Epidermal melanocyte (primary cell): ENCODE measurements at regions not wholly inside any gene's neighbourhood (a gene's known extent, or its start where the extent isn't known, plus 50 kb on each side); places are given as distances from the start of the nearest gene placed in this dataset.

Experiments used
- DNase-seq: peaks from one replicate; pipeline ENCODE4 v3.0.0; 2011; ENCODE audit warnings: low spot score; ENCODE audit not compliant: insufficient read length

DNA sequence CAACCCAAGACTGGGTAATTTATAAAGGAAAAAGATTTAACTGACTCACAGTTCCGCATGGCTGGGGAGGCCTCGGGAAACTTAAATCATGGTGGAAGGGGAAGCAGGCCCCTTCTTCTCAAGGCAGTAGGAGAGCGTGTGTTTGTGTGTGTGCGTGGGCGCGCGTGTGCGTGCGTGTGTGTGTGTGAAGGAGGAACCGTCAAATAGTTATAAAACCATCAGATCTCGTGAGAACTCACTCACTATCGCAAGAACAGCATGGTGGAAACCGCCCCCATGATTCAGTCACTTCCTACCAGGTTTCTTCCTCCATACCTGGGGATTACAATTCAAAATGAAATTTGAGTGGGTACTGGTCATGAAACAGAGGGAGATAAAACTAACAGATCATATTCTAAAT lies 220.1 kb upstream of the EYS start:
- DNase-seq: no peak

GRCh38 chr6:65924411-65924810 lies 217.4 kb upstream of the EYS start:
- no peak for DNase-seq

- DNase-seq: no peak
Observed at GRCh38 chr6:65922049-65922448, 215.0 kb upstream of the EYS start.

GRCh38 chr6:65908065-65908464 lies 201.0 kb upstream of the EYS start:
- no peak for DNase-seq

DNA sequence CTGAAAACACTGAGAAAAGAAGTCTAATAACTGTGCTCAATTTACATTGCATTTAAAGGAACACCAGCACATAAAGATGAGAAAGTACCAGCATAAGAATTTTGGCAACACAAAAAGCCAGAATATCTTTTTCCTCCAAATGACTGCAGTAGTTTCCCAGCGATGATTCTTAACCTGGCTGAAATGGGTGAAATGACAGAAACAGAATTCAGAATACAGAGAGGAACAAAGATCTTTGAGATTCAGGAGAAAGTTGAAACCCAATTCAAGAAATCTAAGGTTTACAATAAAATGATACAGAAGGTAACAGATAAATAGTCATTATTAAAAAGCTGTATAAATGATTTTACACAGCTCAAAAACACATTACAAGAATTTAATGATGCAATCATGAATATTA lies 197.0 kb upstream of the EYS start:
- no peak for DNase-seq

DNA sequence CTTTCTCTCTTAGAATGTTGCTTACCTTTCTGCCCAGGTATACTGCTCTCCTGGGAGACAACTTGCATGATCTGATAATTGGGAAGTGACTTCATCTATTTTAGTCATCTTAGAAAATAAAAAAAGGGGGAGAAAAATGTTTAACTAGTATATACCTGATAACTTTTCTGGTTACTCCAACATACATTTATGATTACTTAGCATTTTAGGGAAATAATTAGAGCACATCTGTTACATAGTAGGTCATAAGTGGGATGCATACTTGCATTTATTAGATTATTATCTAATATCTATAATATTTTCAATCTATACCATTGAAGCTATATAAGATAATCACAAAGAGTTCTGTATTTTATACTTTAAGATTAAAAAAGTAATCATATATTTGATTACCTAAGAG lies 193.9 kb upstream of the EYS start:
- DNase-seq: no peak

- DNase-seq: no peak
Observed at GRCh38 chr6:65896140-65896539, 189.1 kb upstream of the EYS start.

GRCh38 chr6:65876668-65877067 lies 169.6 kb upstream of the EYS start:
- DNase-seq: no peak

DNA sequence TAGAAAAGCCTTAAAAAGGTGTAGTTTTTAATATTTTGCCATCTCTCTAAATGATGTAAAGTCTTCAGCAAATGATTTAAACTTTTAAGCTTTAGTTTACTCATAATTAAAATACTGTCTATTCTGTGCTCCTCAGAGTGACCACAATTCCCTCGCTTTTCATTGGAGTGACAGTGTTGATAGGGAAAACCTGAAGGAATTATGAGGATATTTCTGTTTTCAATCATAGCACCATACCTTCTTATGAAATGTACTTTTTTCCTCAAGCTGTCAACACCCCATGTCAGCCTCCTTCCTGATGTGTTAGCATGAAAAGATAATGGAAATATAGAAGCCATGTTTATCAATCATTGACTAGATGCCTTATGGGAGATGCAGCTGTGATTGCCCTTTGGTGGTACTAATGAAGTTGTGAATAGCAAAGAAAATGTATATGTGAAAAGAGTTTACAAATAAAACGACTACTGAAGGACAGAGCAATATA lies 145.4 kb upstream of the EYS start:
- no peak for DNase-seq

DNA sequence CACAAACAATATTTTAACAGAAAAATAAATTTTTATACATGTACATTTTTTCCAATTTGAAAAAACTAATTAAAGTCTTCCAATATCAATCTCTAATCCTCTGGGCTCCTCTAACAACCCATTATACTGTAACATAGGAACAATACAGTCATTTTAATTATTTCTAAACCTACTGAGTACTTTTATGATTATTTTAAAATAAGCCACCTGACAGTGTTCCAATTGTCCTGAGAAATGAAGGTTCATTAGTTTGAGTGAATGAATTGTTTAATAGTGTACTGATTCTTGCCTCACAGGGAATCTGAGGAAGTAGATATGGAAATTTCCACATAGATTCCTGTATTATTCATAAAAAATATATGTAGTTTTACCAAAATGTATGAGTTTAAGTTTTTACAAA lies 123.1 kb upstream of the EYS start:
- DNase-seq: no peak

DNA sequence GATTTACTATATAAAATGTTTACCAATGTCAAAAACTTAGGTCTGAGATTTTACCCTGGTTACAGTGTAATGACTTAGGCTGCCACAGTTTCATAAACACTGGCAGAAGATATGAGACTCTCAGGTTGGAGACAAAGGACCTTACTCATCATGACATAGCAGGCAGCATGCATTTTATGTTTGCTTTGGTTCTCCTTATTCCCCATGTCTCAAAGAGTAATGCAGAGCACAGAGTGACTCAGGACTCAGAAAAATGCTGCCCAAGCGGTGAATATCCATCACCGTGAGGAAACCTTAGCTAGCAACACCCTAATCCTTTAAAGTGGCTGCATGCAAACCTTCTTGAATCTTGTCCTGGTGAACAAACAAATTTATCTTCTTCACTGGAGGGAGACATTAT lies 112.1 kb upstream of the EYS start:
- no peak for DNase-seq

- DNase-seq: no peak
Observed at GRCh38 chr6:65818576-65818975, 111.5 kb upstream of the EYS start.

DNA sequence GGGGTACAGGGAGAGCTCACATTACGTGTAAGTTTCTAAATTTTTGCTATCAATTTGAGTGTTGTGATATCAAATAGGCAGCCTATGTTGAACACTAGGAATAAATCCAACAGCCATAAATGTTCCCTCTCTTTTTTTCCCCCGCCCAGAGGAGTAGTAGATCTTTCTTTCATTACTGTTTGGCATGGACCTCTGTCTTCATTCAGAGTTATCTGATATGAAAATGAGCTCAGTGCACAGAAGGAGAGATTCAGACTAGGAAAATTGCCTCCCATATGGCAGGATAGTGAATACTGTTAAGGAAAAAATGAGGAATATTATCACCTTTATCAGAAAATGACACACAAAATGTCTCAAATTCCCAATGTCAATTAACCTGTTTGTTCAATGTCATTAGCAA lies 110.0 kb upstream of the EYS start:
- no peak for DNase-seq

DNA sequence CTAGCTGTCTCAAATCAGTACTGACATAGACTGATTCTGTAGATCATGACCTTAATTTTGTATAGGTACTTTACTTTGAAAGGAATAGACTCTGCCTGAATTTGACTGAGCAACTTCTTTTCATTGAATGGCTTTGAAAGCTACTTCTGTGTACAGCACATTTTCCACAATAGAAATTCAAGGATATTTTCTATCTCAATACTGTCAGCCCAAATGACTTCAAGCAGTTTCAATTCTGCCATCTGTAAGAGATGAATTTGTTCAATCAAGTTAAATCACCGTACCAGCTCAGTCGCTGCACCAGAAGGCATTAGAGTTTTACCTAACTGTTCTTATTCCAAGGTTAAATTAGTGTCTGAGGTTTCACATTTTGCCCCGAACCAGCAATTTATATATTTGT lies 107.0 kb upstream of the EYS start:
- DNase-seq: no peak

GRCh38 chr6:65803186-65803585 lies 96.2 kb upstream of the EYS start:
- DNase-seq: no peak

DNA sequence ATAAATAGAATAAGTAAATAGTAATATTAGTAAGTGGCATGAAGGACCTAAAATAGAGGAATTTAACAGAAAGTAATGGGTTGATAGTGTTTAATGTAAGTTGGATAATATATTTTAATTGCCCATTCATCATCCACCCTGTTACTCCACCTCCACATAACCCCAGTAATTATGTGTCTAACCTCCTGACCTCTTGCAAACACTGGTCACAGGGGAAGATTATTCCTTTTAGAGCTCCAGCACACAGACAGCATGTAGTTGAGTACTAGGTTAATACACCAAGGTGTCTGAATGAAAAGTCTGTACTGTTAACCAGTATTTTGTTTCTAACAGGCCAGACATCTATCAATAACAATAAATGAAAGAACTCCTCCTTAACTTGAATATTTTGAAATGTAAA lies 92.4 kb upstream of the EYS start:
- no peak for DNase-seq

DNA sequence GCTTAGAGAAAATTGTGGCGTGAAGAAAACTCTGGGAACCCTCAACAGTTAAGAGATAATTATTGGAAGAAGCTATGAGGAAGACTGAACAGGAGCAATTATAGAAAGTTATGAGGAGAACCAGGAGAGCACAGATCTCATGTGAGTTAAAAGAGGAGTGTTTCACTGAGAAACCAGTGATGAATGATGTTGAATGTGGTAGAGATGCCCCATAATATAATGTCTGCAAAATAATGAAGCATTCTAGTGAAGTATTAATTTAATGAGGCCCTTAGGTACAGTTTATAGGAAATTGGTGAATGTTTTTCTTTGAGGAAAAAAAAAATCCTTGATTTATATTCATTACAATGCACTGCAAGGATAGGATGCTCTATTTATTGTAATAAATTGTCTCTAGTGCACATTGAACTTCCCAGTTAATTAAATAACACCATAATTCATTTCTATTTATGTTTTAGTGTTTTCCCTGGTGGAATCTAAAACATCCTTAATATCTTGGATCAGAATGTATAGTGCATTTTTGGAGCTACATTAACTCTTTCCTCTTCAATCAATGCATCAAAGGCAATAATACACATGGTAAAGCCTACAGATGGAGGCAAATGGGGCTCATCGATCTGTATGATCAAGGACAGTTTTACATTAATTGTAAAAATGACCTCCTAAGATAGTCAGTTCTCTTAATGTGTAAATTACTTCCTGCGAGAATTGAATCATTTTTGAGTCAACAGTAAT lies 91.4 kb upstream of the EYS start:
- no peak for DNase-seq

- DNase-seq: no peak
Observed at GRCh38 chr6:65790666-65791065, 83.6 kb upstream of the EYS start.

DNA sequence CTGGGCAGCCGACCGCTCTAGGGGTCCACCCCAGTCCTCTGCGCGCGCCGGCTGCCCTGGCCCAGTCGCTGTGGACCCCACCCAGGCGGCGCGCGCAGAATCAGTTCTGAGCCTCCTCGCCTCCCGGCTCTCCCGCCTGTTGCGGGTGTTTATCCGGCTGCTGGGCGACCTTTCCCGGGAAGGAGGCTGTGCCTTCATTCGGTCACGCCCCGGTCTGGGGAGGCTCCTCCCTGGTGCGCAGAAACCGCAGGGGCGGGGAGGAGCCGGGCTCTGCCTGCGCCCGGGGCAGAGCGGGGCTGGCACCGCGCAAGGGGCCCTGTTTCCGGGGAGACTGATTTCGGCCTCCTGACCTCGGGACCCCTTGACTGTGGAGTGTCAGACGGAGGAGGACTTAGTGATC lies 80.8 kb upstream of the EYS start:
- DNase-seq: no peak

GRCh38 chr6:65786815-65787214 lies 79.8 kb upstream of the EYS start:
- no peak for DNase-seq

- no peak for DNase-seq
Observed at GRCh38 chr6:65780691-65781090, 73.7 kb upstream of the EYS start.

GRCh38 chr6:65776332-65776731 lies 69.3 kb upstream of the EYS start:
- DNase-seq: peak; percentile 19

- DNase-seq: no peak
Observed at GRCh38 chr6:65771946-65772345, 64.9 kb upstream of the EYS start.

GRCh38 chr6:65761890-65762289 lies 54.9 kb upstream of the EYS start:
- DNase-seq: no peak
